PFSK-1 (cell line): ENCODE measurements at regions not wholly inside any gene's neighbourhood (a gene's known extent, or its start where the extent isn't known, plus 50 kb on each side); places are given as distances from the start of the nearest gene placed in this dataset.

Experiments used
- POLR2AphosphoS5 ChIP-seq: IDR thresholded peaks from 2 replicates; pipeline ENCODE4 v1.6.1; 2012; ENCODE audit warnings: low read depth, mild to moderate bottlenecking, control low read depth, low read length, moderate library complexity
- SIN3A ChIP-seq: IDR thresholded peaks from 2 replicates; pipeline ENCODE4 v1.6.1; 2012; ENCODE audit warnings: mild to moderate bottlenecking, low read length, moderate library complexity, borderline replicate concordance; ENCODE audit not compliant: insufficient read depth
- TAF1 ChIP-seq: IDR thresholded peaks from 2 replicates; pipeline ENCODE4 v1.6.1; 2012; ENCODE audit warnings: low read length, control low read depth, borderline replicate concordance; ENCODE audit not compliant: insufficient read depth

DNA sequence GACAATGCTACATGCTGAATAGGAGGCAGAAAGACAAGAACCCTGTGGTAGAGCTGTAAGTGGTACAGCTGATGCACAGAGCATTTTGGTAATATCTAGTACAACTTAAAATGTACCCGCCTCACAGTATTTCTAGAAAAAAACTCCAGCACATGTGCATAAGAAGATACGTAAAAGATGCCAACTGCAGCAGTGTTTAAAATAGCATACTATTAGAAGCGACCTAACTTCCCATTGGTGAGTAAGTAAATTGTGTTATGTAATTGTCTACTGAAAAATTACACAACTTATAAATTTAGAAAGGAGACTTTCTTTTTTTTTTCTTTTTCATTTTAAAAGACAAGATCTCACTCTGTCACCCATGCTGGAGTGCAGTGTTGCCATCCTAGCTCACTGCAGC lies 114.3 kb upstream of the CAND1 start:
- TF ChIP-seq POLR2AphosphoS5 (no peak), TAF1 (no peak), SIN3A (no peak)
